ENCODE measurements at regions not wholly inside any gene's neighbourhood (a gene's known extent, or its start where the extent isn't known, plus 50 kb on each side); places are given as distances from the start of the nearest gene placed in this dataset.

DNA sequence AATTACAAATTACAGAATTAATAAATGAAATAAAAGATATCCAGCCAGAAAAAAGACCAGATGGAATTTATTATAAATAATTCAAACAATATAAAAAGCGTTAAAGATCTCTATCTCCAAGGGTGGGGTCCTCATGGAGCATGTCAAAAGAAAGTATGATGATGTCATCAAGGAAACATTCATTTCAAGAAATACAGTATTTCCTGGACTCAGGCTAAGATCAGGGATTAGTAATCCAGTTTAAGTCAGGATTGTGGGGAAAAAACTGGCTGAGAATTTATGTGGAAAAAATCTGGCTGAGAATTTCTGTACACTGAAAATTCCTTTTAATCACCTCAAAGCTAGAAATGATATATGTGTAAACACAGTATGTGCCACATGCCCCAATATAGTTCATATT lies 1075.3 kb downstream of the XPNPEP1 start:
- Histone ChIP-seq H3K27me3 (replicated peaks; ENCODE audit: insufficient read depth) (no peaks in the 10 kb centered on the region), H3K4me2 (ENCODE audit: unreplicated experiment) (no peak overlapping the region), H3K79me2 (ENCODE audit: insufficient read depth) (no peaks in the 10 kb centered on the region), H3K4me1 (ENCODE audit: insufficient read depth) (peaks cover 7% of the 10 kb centered on the region; the same call in 1 of the 2 replicates), H3K9ac (no peak overlapping the region), H4K20me1 (ENCODE audit: insufficient read depth) (no peaks in the 10 kb centered on the region), H3K4me3 (no peak overlapping the region), H3K27ac (no peak overlapping the region), H3K9me2 (ENCODE audit: insufficient read depth) (no peaks in the 10 kb centered on the region), H3K9me3 (ENCODE audit: low read depth) (no peaks in the 10 kb centered on the region), H3K36me3 (ENCODE audit: low read depth) (no peaks in the 10 kb centered on the region), H2AFZ (no peak overlapping the region), H3F3A (ENCODE audit: insufficient read depth) (no peaks in the 10 kb centered on the region)
- peak; percentile 33 for DNase-seq
- in situ Hi-C loops (cut with MboI), result no loop called here
- TF ChIP-seq EZH2phosphoT487 (IDR thresholded peaks at IDR 0.05; ENCODE audit: insufficient read depth, low read depth) (no peak), EZH2 (IDR thresholded peaks at IDR 0.05; ENCODE audit: insufficient read depth, poor library complexity, severe bottlenecking) (no peak)
- WGBS, 2 experiments (ENCODE audit: low coverage in 1 of 2, low lambda C conversion rate in 2 of 2, missing lambda C conversion rate in 2 of 2), result 5 to 7% methylated on average over 1 of the region's 1 CpG

DNA sequence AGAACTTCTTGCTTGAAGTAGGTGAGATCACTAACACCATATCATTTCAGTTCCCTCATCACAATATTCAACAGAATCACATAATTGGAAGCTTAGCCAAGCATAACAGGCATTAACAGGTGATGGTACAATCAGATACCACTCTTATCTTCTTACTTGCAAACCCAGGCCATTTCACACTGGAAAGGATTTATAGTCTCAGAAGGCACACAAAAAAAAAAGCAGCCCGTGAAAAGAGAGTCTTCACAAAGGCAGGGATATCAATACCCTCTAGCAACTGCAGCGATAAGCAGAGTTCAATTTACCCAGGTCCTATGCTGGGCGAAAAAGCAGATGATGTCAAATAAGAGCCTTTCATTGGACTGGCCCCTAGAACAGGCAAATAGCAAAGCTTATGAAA lies 1082.4 kb downstream of the XPNPEP1 start:
- Histone ChIP-seq H3K79me2 (ENCODE audit: insufficient read depth) (no peaks in the 10 kb centered on the region), H3K36me3 (ENCODE audit: low read depth) (no peaks in the 10 kb centered on the region), H3F3A (ENCODE audit: insufficient read depth) (no peaks in the 10 kb centered on the region), H4K20me1 (ENCODE audit: insufficient read depth) (no peaks in the 10 kb centered on the region), H3K27me3 (replicated peaks; ENCODE audit: insufficient read depth) (no peaks in the 10 kb centered on the region), H3K9me3 (ENCODE audit: low read depth) (no peaks in the 10 kb centered on the region), H3K4me3 (no peak overlapping the region), H2AFZ (no peak overlapping the region), H3K9ac (no peak overlapping the region), H3K4me1 (ENCODE audit: insufficient read depth) (no peaks in the 10 kb centered on the region), H3K27ac (no peak overlapping the region), H3K4me2 (ENCODE audit: unreplicated experiment) (no peak overlapping the region), H3K9me2 (ENCODE audit: insufficient read depth) (no peaks in the 10 kb centered on the region)
- DNase-seq, result no peak
- TF ChIP-seq EZH2phosphoT487 (IDR thresholded peaks at IDR 0.05; ENCODE audit: insufficient read depth, low read depth) (no peak), EZH2 (IDR thresholded peaks at IDR 0.05; ENCODE audit: insufficient read depth, poor library complexity, severe bottlenecking) (no peak)
- in situ Hi-C loops (cut with MboI), result no loop called here
- 64 to 66% methylated on average over 3 of the region's 3 CpGs for whole genome bisulfite sequencing, 2 experiments (ENCODE audit: low coverage in 1 of 2, low lambda C conversion rate in 2 of 2, missing lambda C conversion rate in 2 of 2)

- no peaks in the 10 kb centered on the region for H3K4me1 ChIP-seq (ENCODE audit: insufficient read depth)
- no peak overlapping the region for H2AFZ ChIP-seq
- H3K9me2 ChIP-seq (ENCODE audit: insufficient read depth), result no peaks in the 10 kb centered on the region
- in situ Hi-C loops (cut with MboI), result no loop called here
- no peak overlapping the region for H3K9ac ChIP-seq
- no peak for DNase-seq
- H3K4me3 ChIP-seq, result no peak overlapping the region
- H4K20me1 ChIP-seq (ENCODE audit: insufficient read depth), result no peaks in the 10 kb centered on the region
- TF ChIP-seq EZH2phosphoT487 (IDR thresholded peaks at IDR 0.05; ENCODE audit: insufficient read depth, low read depth), result no peak
- TF ChIP-seq EZH2 (IDR thresholded peaks at IDR 0.05; ENCODE audit: insufficient read depth, poor library complexity, severe bottlenecking), result no peak
- no peak overlapping the region for H3K27ac ChIP-seq
- no peaks in the 10 kb centered on the region for H3K36me3 ChIP-seq (ENCODE audit: low read depth)
- no peaks in the 10 kb centered on the region for H3K27me3 ChIP-seq (replicated peaks; ENCODE audit: insufficient read depth)
- no peaks in the 10 kb centered on the region for H3K9me3 ChIP-seq (ENCODE audit: low read depth)
- no peak overlapping the region for H3K4me2 ChIP-seq (ENCODE audit: unreplicated experiment)
- H3K79me2 ChIP-seq (ENCODE audit: insufficient read depth), result no peaks in the 10 kb centered on the region
- H3F3A ChIP-seq (ENCODE audit: insufficient read depth), result no peaks in the 10 kb centered on the region
- 71 to 72% methylated on average over 5 of the region's 5 CpGs for WGBS, 2 experiments (ENCODE audit: low coverage in 1 of 2, low lambda C conversion rate in 2 of 2, missing lambda C conversion rate in 2 of 2)
These were observed 1086.9 kb downstream of the XPNPEP1 start for GRCh38 chr10:108836362-108836761.

DNA sequence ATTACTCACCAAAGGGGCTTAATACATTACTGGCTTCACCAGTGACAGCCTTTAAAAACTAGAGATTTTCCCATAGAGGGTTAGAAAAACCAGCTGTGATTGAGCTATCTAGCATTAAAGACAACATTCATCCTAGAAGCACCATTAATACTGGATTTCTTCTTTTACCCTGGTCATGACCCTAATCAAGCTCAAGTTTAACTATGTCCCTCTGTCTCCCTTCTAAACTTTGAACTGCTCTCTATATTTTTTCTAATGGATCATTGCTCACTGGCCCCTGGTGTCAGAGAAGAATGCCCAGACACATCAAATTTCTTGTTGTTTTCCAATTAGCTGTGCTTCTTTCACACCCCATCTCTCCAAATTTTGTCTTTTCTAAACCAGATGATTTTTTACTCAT lies 1101.3 kb downstream of the XPNPEP1 start:
- Histone ChIP-seq H3K9me3 (ENCODE audit: low read depth) (no peaks in the 10 kb centered on the region), H2AFZ (no peak overlapping the region), H3K4me1 (ENCODE audit: insufficient read depth) (no peaks in the 10 kb centered on the region), H4K20me1 (ENCODE audit: insufficient read depth) (no peaks in the 10 kb centered on the region), H3K4me2 (ENCODE audit: unreplicated experiment) (no peak overlapping the region), H3K4me3 (no peak overlapping the region), H3K9me2 (ENCODE audit: insufficient read depth) (no peaks in the 10 kb centered on the region), H3K27ac (no peak overlapping the region), H3F3A (ENCODE audit: insufficient read depth) (no peaks in the 10 kb centered on the region), H3K36me3 (ENCODE audit: low read depth) (no peaks in the 10 kb centered on the region), H3K27me3 (replicated peaks; ENCODE audit: insufficient read depth) (no peaks in the 10 kb centered on the region), H3K9ac (no peak overlapping the region), H3K79me2 (ENCODE audit: insufficient read depth) (no peaks in the 10 kb centered on the region)
- no peak for DNase-seq
- in situ Hi-C loops (cut with MboI), result no loop called here
- TF ChIP-seq EZH2phosphoT487 (IDR thresholded peaks at IDR 0.05; ENCODE audit: insufficient read depth, low read depth), result no peak
- no peak for TF ChIP-seq EZH2 (IDR thresholded peaks at IDR 0.05; ENCODE audit: insufficient read depth, poor library complexity, severe bottlenecking)

DNA sequence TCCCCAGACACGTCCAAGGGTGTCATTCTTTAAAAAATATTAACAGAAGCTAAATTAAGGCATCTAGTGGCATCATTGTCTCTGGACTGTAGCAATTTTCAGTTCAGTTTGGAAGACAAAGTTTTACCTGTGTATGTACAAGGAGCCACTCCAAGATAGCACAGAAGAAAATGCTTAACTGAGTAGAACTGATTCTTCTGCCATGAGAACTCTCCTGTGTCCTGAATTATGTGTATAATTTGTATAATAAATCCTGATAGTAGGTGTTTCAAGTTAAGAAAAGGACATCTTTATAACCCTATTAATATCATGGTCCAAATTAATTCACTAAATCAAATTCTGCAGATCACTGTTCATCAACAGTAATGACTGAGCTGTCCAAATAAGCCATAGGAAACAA lies 1104.0 kb downstream of the XPNPEP1 start:
- in situ Hi-C loops (cut with MboI), result no loop called here
- Histone ChIP-seq H4K20me1 (ENCODE audit: insufficient read depth) (no peaks in the 10 kb centered on the region), H3K4me2 (ENCODE audit: unreplicated experiment) (no peak overlapping the region), H3K27ac (no peak overlapping the region), H3K9me2 (ENCODE audit: insufficient read depth) (no peaks in the 10 kb centered on the region), H3K9ac (no peak overlapping the region), H3K27me3 (replicated peaks; ENCODE audit: insufficient read depth) (no peaks in the 10 kb centered on the region), H3F3A (ENCODE audit: insufficient read depth) (no peaks in the 10 kb centered on the region), H3K4me1 (ENCODE audit: insufficient read depth) (no peaks in the 10 kb centered on the region), H3K9me3 (ENCODE audit: low read depth) (no peaks in the 10 kb centered on the region), H3K36me3 (ENCODE audit: low read depth) (no peaks in the 10 kb centered on the region), H3K79me2 (ENCODE audit: insufficient read depth) (no peaks in the 10 kb centered on the region), H2AFZ (no peak overlapping the region), H3K4me3 (no peak overlapping the region)
- no peak for DNase-seq
- WGBS, 2 experiments (ENCODE audit: low coverage in 1 of 2, low lambda C conversion rate in 2 of 2, missing lambda C conversion rate in 2 of 2), result 44 to 47% methylated on average over 1 of the region's 1 CpG
- TF ChIP-seq EZH2phosphoT487 (IDR thresholded peaks at IDR 0.05; ENCODE audit: insufficient read depth, low read depth) (no peak), EZH2 (IDR thresholded peaks at IDR 0.05; ENCODE audit: insufficient read depth, poor library complexity, severe bottlenecking) (no peak)

All from GM23248 (cell line).